HUES64 (cell line): ENCODE measurements at regions not wholly inside any gene's neighbourhood (a gene's known extent, or its start where the extent isn't known, plus 50 kb on each side); places are given as distances from the start of the nearest gene placed in this dataset.

Experiments
- H3K27ac ChIP-seq: 2 replicates; pipeline ENCODE4 v1.7.0; 2013; ENCODE audit warnings: low read depth, low read length, inconsistent platforms
- H3K27me3 ChIP-seq: 2 replicates; pipeline ENCODE4 v1.6.1; 2013; ENCODE audit warnings: mild to moderate bottlenecking, low read length; ENCODE audit not compliant: insufficient read depth
- H3K36me3 ChIP-seq: 2 replicates; pipeline ENCODE4 v1.6.1; 2013; ENCODE audit warnings: mild to moderate bottlenecking, low read length; ENCODE audit not compliant: insufficient read depth
- H3K4me1 ChIP-seq: 2 replicates; pipeline ENCODE4 v1.6.1; 2013; ENCODE audit warnings: mild to moderate bottlenecking, low read length, moderate library complexity; ENCODE audit not compliant: insufficient read depth
- H3K4me3 ChIP-seq: 2 replicates; pipeline ENCODE4 v1.5.1; 2013; ENCODE audit warnings: mild to moderate bottlenecking, low read length, moderate library complexity
- H3K9ac ChIP-seq: 2 replicates; pipeline ENCODE4 v1.6.1; 2013; ENCODE audit warnings: mild to moderate bottlenecking, low read depth, low read length
- H3K9me3 ChIP-seq: 2 replicates; pipeline ENCODE4 v1.6.1; 2013; ENCODE audit warnings: low read depth, low read length; ENCODE audit not compliant: insufficient read depth
- WGBS: fragments of 150-250, 120-280 bp; methylation state at CpG from one replicate; pipeline ENCODE4 v1.1.7; 2013; ENCODE audit warnings: missing lambda C conversion rate; 5-methylcytosine and 5-hydroxymethylcytosine counted together

- Histone ChIP-seq H3K36me3 (no peaks in the 10 kb centered on the region), H3K4me3 (no peak overlapping the region), H3K9me3 (no peaks in the 10 kb centered on the region), H3K4me1 (peaks cover 12% of the 10 kb centered on the region; the same call in 1 of the 2 replicates), H3K27me3 (no peaks in the 10 kb centered on the region), H3K9ac (no peak overlapping the region), H3K27ac (no peak overlapping the region)
- no CpG with 5 or more reads among the region's 2 CpGs for WGBS
Observed at GRCh38 chr4:92106816-92107215, 196.9 kb upstream of the GRID2 start.

- 100% methylated on average over 1 of the region's 2 CpGs for WGBS
- H3K9me3 ChIP-seq: no peaks in the 10 kb centered on the region
- H3K4me3 ChIP-seq: no peak overlapping the region
- no peaks in the 10 kb centered on the region for H3K36me3 ChIP-seq
- H3K9ac ChIP-seq: no peak overlapping the region
- H3K4me1 ChIP-seq: peaks cover 12% of the 10 kb centered on the region; the same call in 1 of the 2 replicates
- no peaks in the 10 kb centered on the region for H3K27me3 ChIP-seq
- no peak overlapping the region for H3K27ac ChIP-seq
Observed at GRCh38 chr4:92111493-92111892, 192.3 kb upstream of the GRID2 start.

GRCh38 chr4:92112805-92113204 is 191.0 kb upstream of the GRID2 start:
- Histone ChIP-seq H3K4me3 (no peak overlapping the region), H3K9me3 (no peaks in the 10 kb centered on the region), H3K4me1 (peaks cover 12% of the 10 kb centered on the region; the same call in 1 of the 2 replicates), H3K36me3 (no peaks in the 10 kb centered on the region), H3K27me3 (no peaks in the 10 kb centered on the region), H3K27ac (no peak overlapping the region), H3K9ac (no peak overlapping the region)
- WGBS: 89% methylated on average over 1 of the region's 2 CpGs

- no peaks in the 10 kb centered on the region for H3K9me3 ChIP-seq
- no peaks in the 10 kb centered on the region for H3K27me3 ChIP-seq
- no peaks in the 10 kb centered on the region for H3K4me1 ChIP-seq
- no peak overlapping the region for H3K9ac ChIP-seq
- 93% methylated on average over 6 of the region's 6 CpGs for WGBS
- no peaks in the 10 kb centered on the region for H3K36me3 ChIP-seq
- H3K27ac ChIP-seq: no peak overlapping the region
- no peak overlapping the region for H3K4me3 ChIP-seq
Observed at GRCh38 chr4:92120810-92121498, 182.8 kb upstream of the GRID2 start.

- no peak overlapping the region for H3K9ac ChIP-seq
- H3K4me1 ChIP-seq: no peaks in the 10 kb centered on the region
- H3K27me3 ChIP-seq: no peaks in the 10 kb centered on the region
- 97% methylated on average over 3 of the region's 3 CpGs for WGBS
- H3K9me3 ChIP-seq: no peaks in the 10 kb centered on the region
- H3K4me3 ChIP-seq: no peak overlapping the region
- no peaks in the 10 kb centered on the region for H3K36me3 ChIP-seq
- H3K27ac ChIP-seq: no peak overlapping the region
Observed at GRCh38 chr4:92122911-92123310, 180.9 kb upstream of the GRID2 start.

- WGBS: 95% methylated on average over 1 of the region's 1 CpG
- Histone ChIP-seq H3K27ac (no peak overlapping the region), H3K9ac (no peak overlapping the region), H3K4me1 (no peaks in the 10 kb centered on the region), H3K9me3 (no peaks in the 10 kb centered on the region), H3K4me3 (no peak overlapping the region), H3K36me3 (no peaks in the 10 kb centered on the region), H3K27me3 (no peaks in the 10 kb centered on the region)
Observed at GRCh38 chr4:92128676-92129075, 175.1 kb upstream of the GRID2 start.

- 90% methylated on average over 5 of the region's 5 CpGs for WGBS
- no peak overlapping the region for H3K9ac ChIP-seq
- no peaks in the 10 kb centered on the region for H3K27me3 ChIP-seq
- H3K9me3 ChIP-seq: no peaks in the 10 kb centered on the region
- H3K4me1 ChIP-seq: no peaks in the 10 kb centered on the region
- H3K4me3 ChIP-seq: no peak overlapping the region
- H3K36me3 ChIP-seq: no peaks in the 10 kb centered on the region
- H3K27ac ChIP-seq: no peak overlapping the region
Observed at GRCh38 chr4:92129408-92129994, 174.3 kb upstream of the GRID2 start.

- WGBS: 100% methylated on average over 3 of the region's 3 CpGs
- Histone ChIP-seq H3K36me3 (no peaks in the 10 kb centered on the region), H3K9me3 (0 out of 2 replicates have a peak, but pooled peaks cover 3% of the 10 kb centered on the region), H3K9ac (no peak overlapping the region), H3K4me1 (no peaks in the 10 kb centered on the region), H3K4me3 (no peak overlapping the region), H3K27ac (no peak overlapping the region), H3K27me3 (no peaks in the 10 kb centered on the region)
Observed at GRCh38 chr4:92136434-92136833, 167.3 kb upstream of the GRID2 start.

- WGBS: 85% methylated on average over 2 of the region's 2 CpGs
- H3K27ac ChIP-seq: no peak overlapping the region
Observed at GRCh38 chr4:92163348-92163747, 140.4 kb upstream of the GRID2 start.

GRCh38 chr4:92170340-92170739 is 133.4 kb upstream of the GRID2 start:
- no peak overlapping the region for H3K27ac ChIP-seq
- no peaks in the 10 kb centered on the region; the same call in 1 of the 2 replicates for H3K4me1 ChIP-seq
- no peaks in the 10 kb centered on the region for H3K27me3 ChIP-seq
- peaks cover 10% of the 10 kb centered on the region; the same call in 1 of the 2 replicates for H3K9me3 ChIP-seq
- no peak overlapping the region for H3K4me3 ChIP-seq
- H3K36me3 ChIP-seq: no peaks in the 10 kb centered on the region
- no peak overlapping the region for H3K9ac ChIP-seq
- WGBS: no CpG with 5 or more reads among the region's 2 CpGs

More at GRCh38 chr4:92163348-92163747, 140.4 kb upstream of the GRID2 start:
- no peaks in the 10 kb centered on the region for H3K36me3 ChIP-seq
- no peak overlapping the region for H3K4me3 ChIP-seq
- H3K9ac ChIP-seq: no peak overlapping the region
- peaks cover 16% of the 10 kb centered on the region; the same call in 1 of the 2 replicates for H3K9me3 ChIP-seq
- H3K4me1 ChIP-seq: no peaks in the 10 kb centered on the region; the same call in 1 of the 2 replicates
- H3K27me3 ChIP-seq: no peaks in the 10 kb centered on the region

GRCh38 chr4:92172203-92172602 is 131.6 kb upstream of the GRID2 start:
- no peak overlapping the region for H3K9ac ChIP-seq
- no peaks in the 10 kb centered on the region for H3K36me3 ChIP-seq
- H3K4me3 ChIP-seq: no peak overlapping the region
- H3K27ac ChIP-seq: no peak overlapping the region
- peaks cover 10% of the 10 kb centered on the region; the same call in 1 of the 2 replicates for H3K9me3 ChIP-seq
- H3K4me1 ChIP-seq: no peaks in the 10 kb centered on the region
- H3K27me3 ChIP-seq: no peaks in the 10 kb centered on the region
- 100% methylated on average over 1 of the region's 1 CpG for WGBS
